Vagina (tissue), 2 donors: ENCODE measurements at regions not wholly inside any gene's neighbourhood (a gene's known extent, or its start where the extent isn't known, plus 50 kb on each side); places are given as distances from the start of the nearest gene placed in this dataset.

Experiments
- DNase-seq, 2 donors: peaks; one replicate each; pipeline ENCODE4 v3.0.0-alpha.2; 2017; ENCODE audit errors: extremely low spot score in 2 of 2
- H3K27ac ChIP-seq: fragments of 200-600 bp; sonication (generic); one replicate; pipeline ENCODE4 v1.5.1; 2019
- H3K27me3 ChIP-seq: fragments of 200-600 bp; sonication (generic); one replicate; pipeline ENCODE4 v1.5.1; 2019
- H3K36me3 ChIP-seq, 2 donors: fragments of 200-600 bp; sonication (generic); one replicate each; pipeline ENCODE4 v1.5.1; 2017 to 2019
- H3K4me1 ChIP-seq: fragments of 200-600 bp; sonication (generic); one replicate; pipeline ENCODE4 v1.5.1; 2019
- H3K4me3 ChIP-seq, 2 donors: fragments of 200-600 bp; sonication (generic); 1 replicate in 1 of 2; 2 replicates in 1 of 2; pipeline ENCODE4 v1.5.1; 2016 to 2019
- H3K9me3 ChIP-seq: fragments of 200-600 bp; sonication (generic); one replicate; pipeline ENCODE4 v1.5.1; 2019
- POLR2A ChIP-seq, 2 donors: fragments of 450-650 bp; IDR thresholded peaks; one replicate each; pipeline ENCODE4 v1.6.1; 2017; ENCODE audit warnings: antibody characterized with exemption in 2 of 2, mild to moderate bottlenecking in 2 of 2, moderate library complexity in 2 of 2
- POLR2AphosphoS5 ChIP-seq, 2 donors: sonication (generic); formaldehyde crosslinking; IDR thresholded peaks; one replicate each; pipeline ENCODE4 v1.9.0; 2017; ENCODE audit warnings: antibody characterized with exemption in 2 of 2, mild to moderate bottlenecking in 2 of 2, low read depth in 1 of 2; ENCODE audit not compliant: insufficient read depth in 1 of 2
- intact Hi-C: fragments of 100-400 bp; cut with DNase I; formaldehyde crosslinking; loops from one replicate; pipeline ENCODE4 v1.15.1; 2023
- TF ChIP-seq, protein P1 (sequence below), 3 experiments: fragments of 450-650 bp in 2 of 3; fragments of 200-600 bp in 1 of 3; sonication (generic) in 1 of 3; IDR thresholded peaks; one replicate each; pipeline ENCODE4 v1.5.1; 2017 to 2019; ENCODE audit warnings: antibody characterized with exemption in 3 of 3, mild to moderate bottlenecking in 2 of 3, moderate library complexity in 2 of 3

DNA sequence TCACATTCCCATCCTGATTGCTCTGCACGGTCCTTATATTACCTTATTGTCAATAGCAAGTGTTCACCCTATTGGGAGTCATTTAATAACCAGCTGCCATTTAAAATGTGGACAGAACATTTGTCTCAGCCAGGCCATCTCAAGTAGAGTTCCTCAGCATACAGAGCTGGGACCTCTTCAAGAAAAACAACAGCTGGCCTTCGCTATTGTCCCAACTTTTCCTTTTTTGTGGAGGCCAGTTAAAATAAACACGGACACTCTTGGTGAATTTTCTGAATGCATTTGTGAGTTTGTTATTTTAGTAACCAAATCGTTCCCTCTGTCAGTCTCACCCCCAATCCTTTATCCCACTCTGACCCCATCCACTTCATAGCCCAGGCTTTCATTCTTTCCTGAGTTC is 395.3 kb upstream of the PITX2 start:
- H3K27ac ChIP-seq: no peak overlapping the region
- intact Hi-C loops: no loop called here
- no peaks in the 10 kb centered on the region for H3K27me3 ChIP-seq
- no peak for DNase-seq
- no peaks in the 10 kb centered on the region for H3K9me3 ChIP-seq
- H3K4me3 ChIP-seq: no peak overlapping the region
- H3K36me3 ChIP-seq: no peaks in the 10 kb centered on the region
- TF ChIP-seq, protein P1, sequence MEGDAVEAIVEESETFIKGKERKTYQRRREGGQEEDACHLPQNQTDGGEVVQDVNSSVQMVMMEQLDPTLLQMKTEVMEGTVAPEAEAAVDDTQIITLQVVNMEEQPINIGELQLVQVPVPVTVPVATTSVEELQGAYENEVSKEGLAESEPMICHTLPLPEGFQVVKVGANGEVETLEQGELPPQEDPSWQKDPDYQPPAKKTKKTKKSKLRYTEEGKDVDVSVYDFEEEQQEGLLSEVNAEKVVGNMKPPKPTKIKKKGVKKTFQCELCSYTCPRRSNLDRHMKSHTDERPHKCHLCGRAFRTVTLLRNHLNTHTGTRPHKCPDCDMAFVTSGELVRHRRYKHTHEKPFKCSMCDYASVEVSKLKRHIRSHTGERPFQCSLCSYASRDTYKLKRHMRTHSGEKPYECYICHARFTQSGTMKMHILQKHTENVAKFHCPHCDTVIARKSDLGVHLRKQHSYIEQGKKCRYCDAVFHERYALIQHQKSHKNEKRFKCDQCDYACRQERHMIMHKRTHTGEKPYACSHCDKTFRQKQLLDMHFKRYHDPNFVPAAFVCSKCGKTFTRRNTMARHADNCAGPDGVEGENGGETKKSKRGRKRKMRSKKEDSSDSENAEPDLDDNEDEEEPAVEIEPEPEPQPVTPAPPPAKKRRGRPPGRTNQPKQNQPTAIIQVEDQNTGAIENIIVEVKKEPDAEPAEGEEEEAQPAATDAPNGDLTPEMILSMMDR (IDR thresholded peaks at IDR 0.05): no peak
- TF ChIP-seq POLR2AphosphoS5 (IDR thresholded peaks at IDR 0.05; ENCODE audit: insufficient read depth in 1 of 2, low read depth in 1 of 2) (no peak), POLR2A (IDR thresholded peaks at IDR 0.05) (no peak)
- no peaks in the 10 kb centered on the region for H3K4me1 ChIP-seq

DNA sequence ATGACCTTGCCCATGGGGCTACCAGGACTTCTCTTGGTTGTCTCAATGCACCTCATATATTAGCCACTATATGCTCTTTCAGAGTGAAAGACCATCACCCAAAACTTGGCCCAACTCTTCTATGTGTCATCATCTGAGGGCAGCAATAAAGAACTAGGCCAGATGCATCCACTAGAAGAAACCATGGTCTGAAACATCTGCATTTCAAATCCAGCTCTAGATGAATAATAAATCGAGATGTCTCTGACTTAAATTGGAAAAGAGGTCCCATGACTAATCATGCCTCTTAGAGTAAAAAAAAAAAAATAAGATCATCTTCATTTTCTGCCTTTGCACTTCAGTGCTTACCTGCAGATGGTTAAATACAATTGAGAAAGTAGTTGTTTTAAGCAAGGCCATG is 397.6 kb upstream of the PITX2 start:
- H3K36me3 ChIP-seq: no peaks in the 10 kb centered on the region
- H3K4me3 ChIP-seq: no peak overlapping the region
- no peak for DNase-seq
- no peaks in the 10 kb centered on the region for H3K27me3 ChIP-seq
- no peak overlapping the region for H3K27ac ChIP-seq
- no peaks in the 10 kb centered on the region for H3K4me1 ChIP-seq
- no peaks in the 10 kb centered on the region for H3K9me3 ChIP-seq
- TF ChIP-seq POLR2AphosphoS5 (IDR thresholded peaks at IDR 0.05; ENCODE audit: insufficient read depth in 1 of 2, low read depth in 1 of 2) (no peak), POLR2A (IDR thresholded peaks at IDR 0.05) (no peak)
- TF ChIP-seq, protein P1 (IDR thresholded peaks at IDR 0.05): no peak
- intact Hi-C loops: no loop called here

DNA sequence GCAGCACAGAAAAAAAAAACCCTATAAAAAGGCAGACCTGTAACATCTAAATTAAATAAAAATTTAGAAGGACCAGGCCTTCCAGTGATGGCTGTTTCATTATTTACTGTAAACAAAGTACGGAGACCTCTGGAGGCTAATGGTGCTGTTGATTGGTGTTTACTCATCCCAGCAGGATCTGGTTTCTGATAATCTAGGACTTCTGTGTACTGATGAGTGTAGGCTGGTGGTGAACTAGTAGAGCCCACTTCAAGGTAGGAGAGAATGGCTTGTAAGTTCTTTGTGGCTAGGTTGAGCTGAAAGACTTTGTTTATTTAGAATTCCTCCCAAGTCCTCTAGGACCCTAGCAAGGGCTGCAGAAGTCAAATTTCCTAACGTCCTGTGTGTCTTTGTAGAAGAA is 398.1 kb upstream of the PITX2 start:
- H3K9me3 ChIP-seq: no peaks in the 10 kb centered on the region
- DNase-seq: no peak
- no peaks in the 10 kb centered on the region for H3K36me3 ChIP-seq
- no peak overlapping the region for H3K4me3 ChIP-seq
- no peak overlapping the region for H3K27ac ChIP-seq
- TF ChIP-seq, protein P1 (IDR thresholded peaks at IDR 0.05): no peak
- TF ChIP-seq POLR2A (IDR thresholded peaks at IDR 0.05): no peak
- TF ChIP-seq POLR2AphosphoS5 (IDR thresholded peaks at IDR 0.05; ENCODE audit: insufficient read depth in 1 of 2, low read depth in 1 of 2): no peak
- intact Hi-C loops: no loop called here
- H3K27me3 ChIP-seq: no peaks in the 10 kb centered on the region
- no peaks in the 10 kb centered on the region for H3K4me1 ChIP-seq

DNA sequence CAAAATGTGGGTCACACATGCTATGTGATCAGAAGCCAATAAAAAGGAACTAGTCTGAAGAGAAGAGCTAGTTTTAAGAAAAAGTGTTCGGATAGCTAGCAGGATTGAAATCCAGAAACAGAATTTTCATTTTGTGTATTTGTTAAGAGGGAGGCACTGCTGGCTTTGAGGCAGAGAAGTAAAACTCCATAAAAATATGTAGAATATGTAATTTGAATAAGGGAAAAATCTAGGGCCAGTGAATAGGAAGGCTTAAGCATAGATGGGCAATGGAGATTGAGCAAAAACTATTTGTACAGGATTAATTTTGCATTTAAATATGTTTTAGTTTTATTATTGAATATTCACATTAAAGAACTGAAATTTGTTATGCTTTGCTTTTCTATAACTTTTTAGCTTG is 399.9 kb upstream of the PITX2 start:
- Histone ChIP-seq H3K4me3 (no peak overlapping the region), H3K9me3 (no peaks in the 10 kb centered on the region), H3K27ac (no peak overlapping the region), H3K4me1 (no peaks in the 10 kb centered on the region), H3K36me3 (no peaks in the 10 kb centered on the region), H3K27me3 (no peaks in the 10 kb centered on the region)
- intact Hi-C loops: no loop called here
- DNase-seq: no peak
- TF ChIP-seq POLR2A (IDR thresholded peaks at IDR 0.05) (no peak), POLR2AphosphoS5 (IDR thresholded peaks at IDR 0.05; ENCODE audit: insufficient read depth in 1 of 2, low read depth in 1 of 2) (no peak)
- TF ChIP-seq, protein P1 (IDR thresholded peaks at IDR 0.05): no peak

DNA sequence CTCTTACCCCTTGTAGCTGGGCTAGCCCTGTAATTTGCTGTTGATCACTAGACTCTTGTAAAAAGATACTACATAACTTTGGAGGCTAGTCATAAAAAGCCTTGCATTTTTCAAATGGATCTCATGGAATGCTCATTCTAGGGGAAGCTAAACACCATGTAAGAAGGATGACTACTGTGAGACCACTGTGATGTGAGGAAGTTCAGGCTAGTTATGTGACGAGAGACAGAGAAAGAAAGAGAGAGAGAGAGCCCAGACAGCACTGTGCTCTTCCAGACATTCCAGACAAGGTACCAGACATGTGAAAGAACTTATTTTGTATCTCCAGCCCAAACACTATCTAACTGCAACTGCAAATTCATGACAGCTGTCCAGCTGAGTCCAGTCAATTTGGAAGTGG is 404.6 kb upstream of the PITX2 start:
- Histone ChIP-seq H3K27ac (no peak overlapping the region), H3K4me1 (no peaks in the 10 kb centered on the region), H3K9me3 (no peaks in the 10 kb centered on the region), H3K27me3 (no peaks in the 10 kb centered on the region), H3K36me3 (no peaks in the 10 kb centered on the region), H3K4me3 (no peak overlapping the region)
- TF ChIP-seq POLR2AphosphoS5 (IDR thresholded peaks at IDR 0.05; ENCODE audit: insufficient read depth in 1 of 2, low read depth in 1 of 2) (no peak), POLR2A (IDR thresholded peaks at IDR 0.05) (no peak)
- TF ChIP-seq, protein P1 (IDR thresholded peaks at IDR 0.05): no peak
- no peak for DNase-seq
- intact Hi-C loops: no loop called here
